GM12878 (cell line): ENCODE measurements at regions not wholly inside any gene's neighbourhood (a gene's known extent, or its start where the extent isn't known, plus 50 kb on each side); places are given as distances from the start of the nearest gene placed in this dataset.

Experiments used
- ATAC-seq: fragments of 200-7000 bp; cut with Tn5 transposase; 3 replicates; pipeline ENCODE4 v1.9.1; 2020; ENCODE audit warnings: mild to moderate bottlenecking, moderate library complexity
- BruUV-seq: library from RNA; stranded (reverse); fragments of 400-500 nt; replicated peaks from 2 replicates; lab custom pipeline; 2021; lab: Mats Ljungman, UMichigan
- CTCF ChIA-PET: fragments of 300-600 bp; sonication (Branson Sonifier 250); formaldehyde crosslinking; extraction: SDS; loops from one replicate; lab custom pipeline; 2021; ENCODE audit warnings: inconsistent platforms; lab: Yijun Ruan, JAX
- POLR2A ChIA-PET: fragments of 350-600 bp; formaldehyde crosslinking; extraction: SDS; loops from one replicate; lab custom pipeline; 2021; ENCODE audit warnings: inconsistent platforms; lab: Charles Lee
- RAD21 ChIA-PET: fragments of 300-600 bp; sonication (Branson Sonifier 250); formaldehyde crosslinking; loops from one replicate; lab custom pipeline; 2023; ENCODE audit warnings: antibody characterized with exemption; ENCODE audit not compliant: unreplicated experiment; lab: Charles Lee
- SMC1A ChIA-PET: fragments of 300-600 bp; sonication (Branson Sonifier 250); formaldehyde crosslinking; loops from one replicate; lab custom pipeline; 2023; ENCODE audit not compliant: unreplicated experiment, uncharacterized antibody; lab: Charles Lee
- DNase-seq: peaks from one replicate; pipeline ENCODE4 v3.0.0-alpha.2; 2011; ENCODE audit warnings: low read depth, low spot score
- FAIRE-seq: peaks from 3 replicates; lab custom pipeline; 2011; peaks lifted over from hg19 to GRCh38; lab: Jason Lieb, UNC
- H2AFZ ChIP-seq: 2 replicates; pipeline ENCODE4 v1.6.0; 2011; ENCODE audit warnings: low read depth, low read length, control low read depth; ENCODE audit not compliant: control insufficient read depth
- H3K27ac ChIP-seq: 2 replicates; pipeline ENCODE4 v1.5.1; 2011; ENCODE audit warnings: control low read depth; ENCODE audit not compliant: control insufficient read depth, insufficient read depth
- H3K27me3 ChIP-seq, 2 experiments: replicated peaks in 1 of 2; 2 replicates each; pipeline versions ENCODE4 v1.6.0 to v1.6.1; 2011; ENCODE audit warnings: low read length in 1 of 2; ENCODE audit not compliant: control insufficient read depth in 2 of 2, insufficient read depth in 2 of 2
- H3K36me3 ChIP-seq, 2 experiments: 2 replicates each; pipeline ENCODE4 v1.5.1; 2011; ENCODE audit warnings: low read length in 1 of 2; ENCODE audit not compliant: control insufficient read depth in 2 of 2, insufficient read depth in 2 of 2
- H3K4me1 ChIP-seq: 2 replicates; pipeline ENCODE4 v1.6.1; 2011; ENCODE audit warnings: mild to moderate bottlenecking, low read length, moderate library complexity, mixed read lengths; ENCODE audit not compliant: control insufficient read depth, insufficient read depth
- H3K4me2 ChIP-seq: 2 replicates; pipeline ENCODE4 v1.6.0; 2011; ENCODE audit warnings: control low read depth; ENCODE audit not compliant: control insufficient read depth, insufficient read depth
- H3K4me3 ChIP-seq: fragments of 200-600 bp; sonication (generic); 2 replicates; pipeline ENCODE4 v1.5.1; 2016
- H3K79me2 ChIP-seq: 2 replicates; pipeline ENCODE4 v1.6.0; 2011; ENCODE audit warnings: low read length; ENCODE audit not compliant: control insufficient read depth, insufficient read depth
- H3K9ac ChIP-seq: 2 replicates; pipeline ENCODE4 v1.8.0; 2011; ENCODE audit warnings: low read length, control low read depth, mixed read lengths; ENCODE audit not compliant: control insufficient read depth, insufficient read depth
- H3K9me3 ChIP-seq: replicated peaks from 3 replicates; pipeline ENCODE4 v1.5.1; 2011; ENCODE audit warnings: mild to moderate bottlenecking, low read length; ENCODE audit not compliant: control insufficient read depth, insufficient read depth
- H4K20me1 ChIP-seq: 2 replicates; pipeline ENCODE4 v1.6.0; 2011; ENCODE audit not compliant: control insufficient read depth, insufficient read depth
- ATF7 ChIP-seq: fragments of 450-650 bp; IDR thresholded peaks from 2 replicates; pipeline ENCODE4 v1.6.1; 2016; ENCODE audit warnings: low read depth, mild to moderate bottlenecking
- CBX3 ChIP-seq: fragments of 200-600 bp; sonication (generic); IDR thresholded peaks from 2 replicates; pipeline ENCODE4 v1.6.1; 2016; ENCODE audit warnings: low read depth, borderline replicate concordance
- RAD21 ChIP-seq: IDR thresholded peaks from 2 replicates; pipeline ENCODE4 v1.6.1; 2011; ENCODE audit warnings: mild to moderate bottlenecking, low read depth, low read length, moderate library complexity; ENCODE audit not compliant: insufficient read depth
- TARDBP ChIP-seq: IDR thresholded peaks from 2 replicates; pipeline ENCODE4 v1.6.1; 2016; ENCODE audit warnings: borderline replicate concordance
- TCF12 ChIP-seq: IDR thresholded peaks from 2 replicates; pipeline ENCODE4 v1.6.1; 2011; ENCODE audit warnings: low read depth, mild to moderate bottlenecking, low read length
- ZNF622 ChIP-seq: fragments of 450-650 bp; IDR thresholded peaks from 2 replicates; pipeline ENCODE4 v1.6.1; 2017; ENCODE audit warnings: mild to moderate bottlenecking, inconsistent platforms
- WGBS: methylation state at CpG from one replicate; pipeline ENCODE4 v1.1.6; 2016; ENCODE audit warnings: low lambda C conversion rate; ENCODE audit not compliant: insufficient replicate concordance, insufficient coverage; ENCODE audit errors: missing lambda C conversion rate; 5-methylcytosine and 5-hydroxymethylcytosine counted together
- in situ Hi-C: fragments of 300-500 bp; cut with MboI; formaldehyde crosslinking; loops from 9 replicates; pipeline ENCODE4 v1.14.3; 2018; ENCODE audit warnings: mixed read lengths
- intact Hi-C: fragments of 100-400 bp; cut with micrococcal nuclease; formaldehyde crosslinking; loops from one replicate; pipeline ENCODE4 v1.14.2; 2022; ENCODE audit not compliant: unreplicated experiment
- TF ChIP-seq, protein P1 (sequence below): fragments of 450-650 bp; IDR thresholded peaks from 2 replicates; pipeline ENCODE4 v1.6.1; 2017; ENCODE audit warnings: mild to moderate bottlenecking, moderate library complexity
- TF ChIP-seq, protein P2 (sequence below): IDR thresholded peaks from 2 replicates; pipeline ENCODE4 v1.6.1; 2011; ENCODE audit warnings: low read depth, mild to moderate bottlenecking, low read length, moderate library complexity, borderline replicate concordance; ENCODE audit errors: extremely low read depth
- TF ChIP-seq, protein P3 (sequence below): IDR thresholded peaks from 2 replicates; pipeline ENCODE4 v1.6.1; 2012; ENCODE audit warnings: low read depth, low read length, improper control_type of control experiment

DNA sequence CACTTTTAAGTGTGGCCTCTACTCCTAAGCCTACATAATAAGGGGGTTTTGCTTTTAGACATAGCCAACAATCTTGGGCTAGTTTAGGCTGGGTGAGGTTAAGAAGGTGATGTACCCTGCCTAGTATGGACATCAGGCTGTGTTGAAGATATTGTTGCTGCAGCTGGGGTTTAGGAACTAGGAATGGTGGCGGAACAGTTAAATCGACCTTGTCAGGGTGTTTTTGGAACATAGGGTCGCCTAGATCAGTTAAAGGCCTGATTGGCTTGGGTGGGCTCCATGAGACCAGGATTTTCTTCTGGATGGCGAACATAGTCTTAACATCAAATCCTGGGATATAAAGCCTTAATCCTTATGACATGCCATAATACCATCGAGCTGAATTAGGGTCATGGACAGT is 156.1 kb downstream of the TRIM27 start (continued):
- TF ChIP-seq, protein P1, sequence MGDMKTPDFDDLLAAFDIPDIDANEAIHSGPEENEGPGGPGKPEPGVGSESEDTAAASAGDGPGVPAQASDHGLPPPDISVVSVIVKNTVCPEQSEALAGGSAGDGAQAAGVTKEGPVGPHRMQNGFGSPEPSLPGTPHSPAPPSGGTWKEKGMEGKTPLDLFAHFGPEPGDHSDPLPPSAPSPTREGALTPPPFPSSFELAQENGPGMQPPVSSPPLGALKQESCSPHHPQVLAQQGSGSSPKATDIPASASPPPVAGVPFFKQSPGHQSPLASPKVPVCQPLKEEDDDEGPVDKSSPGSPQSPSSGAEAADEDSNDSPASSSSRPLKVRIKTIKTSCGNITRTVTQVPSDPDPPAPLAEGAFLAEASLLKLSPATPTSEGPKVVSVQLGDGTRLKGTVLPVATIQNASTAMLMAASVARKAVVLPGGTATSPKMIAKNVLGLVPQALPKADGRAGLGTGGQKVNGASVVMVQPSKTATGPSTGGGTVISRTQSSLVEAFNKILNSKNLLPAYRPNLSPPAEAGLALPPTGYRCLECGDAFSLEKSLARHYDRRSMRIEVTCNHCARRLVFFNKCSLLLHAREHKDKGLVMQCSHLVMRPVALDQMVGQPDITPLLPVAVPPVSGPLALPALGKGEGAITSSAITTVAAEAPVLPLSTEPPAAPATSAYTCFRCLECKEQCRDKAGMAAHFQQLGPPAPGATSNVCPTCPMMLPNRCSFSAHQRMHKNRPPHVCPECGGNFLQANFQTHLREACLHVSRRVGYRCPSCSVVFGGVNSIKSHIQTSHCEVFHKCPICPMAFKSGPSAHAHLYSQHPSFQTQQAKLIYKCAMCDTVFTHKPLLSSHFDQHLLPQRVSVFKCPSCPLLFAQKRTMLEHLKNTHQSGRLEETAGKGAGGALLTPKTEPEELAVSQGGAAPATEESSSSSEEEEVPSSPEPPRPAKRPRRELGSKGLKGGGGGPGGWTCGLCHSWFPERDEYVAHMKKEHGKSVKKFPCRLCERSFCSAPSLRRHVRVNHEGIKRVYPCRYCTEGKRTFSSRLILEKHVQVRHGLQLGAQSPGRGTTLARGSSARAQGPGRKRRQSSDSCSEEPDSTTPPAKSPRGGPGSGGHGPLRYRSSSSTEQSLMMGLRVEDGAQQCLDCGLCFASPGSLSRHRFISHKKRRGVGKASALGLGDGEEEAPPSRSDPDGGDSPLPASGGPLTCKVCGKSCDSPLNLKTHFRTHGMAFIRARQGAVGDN = no peak
- TF ChIP-seq, protein P2, sequence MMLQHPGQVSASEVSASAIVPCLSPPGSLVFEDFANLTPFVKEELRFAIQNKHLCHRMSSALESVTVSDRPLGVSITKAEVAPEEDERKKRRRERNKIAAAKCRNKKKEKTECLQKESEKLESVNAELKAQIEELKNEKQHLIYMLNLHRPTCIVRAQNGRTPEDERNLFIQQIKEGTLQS = no peak
- TF ChIP-seq RAD21 = no peak

DNA sequence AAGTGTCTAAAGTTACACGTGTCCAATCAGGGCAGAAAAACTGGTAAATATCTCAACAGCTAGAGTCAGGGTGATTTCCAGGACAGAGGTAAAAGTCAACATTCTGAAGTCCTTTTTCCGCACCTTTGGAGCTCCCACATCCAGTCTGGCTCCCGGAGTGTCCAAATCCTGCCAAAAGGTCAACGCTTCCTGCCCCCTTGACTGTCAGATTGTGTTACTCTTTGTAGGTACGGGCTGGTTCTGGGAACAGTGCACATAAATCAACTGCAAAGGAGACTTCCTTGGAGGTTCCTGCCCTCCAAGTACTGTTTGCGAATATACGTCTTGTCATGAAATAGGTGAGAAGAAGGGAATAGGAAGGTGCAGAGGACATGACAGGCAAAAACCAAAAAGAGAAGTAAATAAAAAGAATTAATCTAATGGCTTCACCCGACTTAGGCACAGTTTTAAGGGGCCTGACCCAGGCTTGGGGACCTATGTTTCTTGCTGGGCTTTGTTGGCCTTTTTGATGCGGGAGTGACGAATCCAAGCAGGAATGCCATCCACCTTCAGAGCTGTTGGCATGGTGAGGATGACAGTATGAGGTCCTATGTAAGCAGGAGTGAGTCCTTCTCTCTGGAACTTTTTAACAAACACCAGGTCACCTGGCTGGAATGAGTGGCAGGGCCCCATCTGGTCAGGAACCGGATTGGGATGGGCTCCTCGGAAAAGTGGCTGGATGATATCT is 155.4 kb downstream of the TRIM27 start:
- peaks cover 0 to 7% of the 10 kb centered on the region in 2 experiments; a peak in 2 of 4 replicates for H3K27me3 ChIP-seq
- BruUV-seq = no TSS peak
- H2AFZ ChIP-seq = no peak overlapping the region
- in situ Hi-C loops (no loop called here), intact Hi-C loops (no loop called here)
- H3K79me2 ChIP-seq = no peaks in the 10 kb centered on the region
- H3K27ac ChIP-seq = no peak overlapping the region
- ChIA-PET RAD21 (no interaction called here), CTCF (no interaction called here), SMC1A (no interaction called here), POLR2A (no interaction called here)
- no peaks in the 10 kb centered on the region for H4K20me1 ChIP-seq
- H3K4me3 ChIP-seq = no peak overlapping the region
- ATAC-seq = no peak
- no peak overlapping the region for H3K9ac ChIP-seq
- no peak for DNase-seq
- FAIRE-seq = no peak
- no peaks in the 10 kb centered on the region for H3K36me3 ChIP-seq
- H3K4me2 ChIP-seq = no peak overlapping the region
- WGBS = 34% methylated on average over 12 of the region's 12 CpGs
- H3K9me3 ChIP-seq = peaks cover under 1% of the 10 kb centered on the region; the same call in 1 of the 3 replicates
- no peaks in the 10 kb centered on the region for H3K4me1 ChIP-seq
- no peak for TF ChIP-seq ATF7
- TF ChIP-seq, protein P1 = no peak
- no peak for TF ChIP-seq ZNF622
- TF ChIP-seq, protein P3, sequence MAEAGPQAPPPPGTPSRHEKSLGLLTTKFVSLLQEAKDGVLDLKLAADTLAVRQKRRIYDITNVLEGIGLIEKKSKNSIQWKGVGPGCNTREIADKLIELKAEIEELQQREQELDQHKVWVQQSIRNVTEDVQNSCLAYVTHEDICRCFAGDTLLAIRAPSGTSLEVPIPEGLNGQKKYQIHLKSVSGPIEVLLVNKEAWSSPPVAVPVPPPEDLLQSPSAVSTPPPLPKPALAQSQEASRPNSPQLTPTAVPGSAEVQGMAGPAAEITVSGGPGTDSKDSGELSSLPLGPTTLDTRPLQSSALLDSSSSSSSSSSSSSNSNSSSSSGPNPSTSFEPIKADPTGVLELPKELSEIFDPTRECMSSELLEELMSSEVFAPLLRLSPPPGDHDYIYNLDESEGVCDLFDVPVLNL = no peak
- no peak for TF ChIP-seq CBX3
- no peak for TF ChIP-seq TARDBP
- TF ChIP-seq TCF12 = no peak
